HUES48 (cell line): ENCODE measurements at regions not wholly inside any gene's neighbourhood (a gene's known extent, or its start where the extent isn't known, plus 50 kb on each side); places are given as distances from the start of the nearest gene placed in this dataset.

Source experiments
- H3K27ac ChIP-seq: one replicate; pipeline ENCODE4 v1.7.0; 2013; ENCODE audit warnings: low read depth, low read length, inconsistent platforms
- H3K27me3 ChIP-seq: 2 replicates; pipeline ENCODE4 v1.6.1; 2013; ENCODE audit warnings: mild to moderate bottlenecking, low read length; ENCODE audit not compliant: control insufficient read depth, insufficient read depth
- H3K36me3 ChIP-seq: 2 replicates; pipeline ENCODE4 v1.6.1; 2013; ENCODE audit warnings: low read length; ENCODE audit not compliant: control insufficient read depth, insufficient read depth
- H3K4me1 ChIP-seq: 2 replicates; pipeline ENCODE4 v1.6.1; 2013; ENCODE audit warnings: mild to moderate bottlenecking, low read length; ENCODE audit not compliant: control insufficient read depth, insufficient read depth
- H3K4me3 ChIP-seq: 2 replicates; pipeline ENCODE4 v1.5.1; 2013; ENCODE audit warnings: mild to moderate bottlenecking, low read depth, low read length
- H3K9ac ChIP-seq: 2 replicates; pipeline ENCODE4 v1.6.1; 2013; ENCODE audit warnings: mild to moderate bottlenecking, low read depth, low read length, moderate library complexity
- H3K9me3 ChIP-seq: 2 replicates; pipeline ENCODE4 v1.6.1; 2013; ENCODE audit warnings: low read length; ENCODE audit not compliant: control insufficient read depth, insufficient read depth

DNA sequence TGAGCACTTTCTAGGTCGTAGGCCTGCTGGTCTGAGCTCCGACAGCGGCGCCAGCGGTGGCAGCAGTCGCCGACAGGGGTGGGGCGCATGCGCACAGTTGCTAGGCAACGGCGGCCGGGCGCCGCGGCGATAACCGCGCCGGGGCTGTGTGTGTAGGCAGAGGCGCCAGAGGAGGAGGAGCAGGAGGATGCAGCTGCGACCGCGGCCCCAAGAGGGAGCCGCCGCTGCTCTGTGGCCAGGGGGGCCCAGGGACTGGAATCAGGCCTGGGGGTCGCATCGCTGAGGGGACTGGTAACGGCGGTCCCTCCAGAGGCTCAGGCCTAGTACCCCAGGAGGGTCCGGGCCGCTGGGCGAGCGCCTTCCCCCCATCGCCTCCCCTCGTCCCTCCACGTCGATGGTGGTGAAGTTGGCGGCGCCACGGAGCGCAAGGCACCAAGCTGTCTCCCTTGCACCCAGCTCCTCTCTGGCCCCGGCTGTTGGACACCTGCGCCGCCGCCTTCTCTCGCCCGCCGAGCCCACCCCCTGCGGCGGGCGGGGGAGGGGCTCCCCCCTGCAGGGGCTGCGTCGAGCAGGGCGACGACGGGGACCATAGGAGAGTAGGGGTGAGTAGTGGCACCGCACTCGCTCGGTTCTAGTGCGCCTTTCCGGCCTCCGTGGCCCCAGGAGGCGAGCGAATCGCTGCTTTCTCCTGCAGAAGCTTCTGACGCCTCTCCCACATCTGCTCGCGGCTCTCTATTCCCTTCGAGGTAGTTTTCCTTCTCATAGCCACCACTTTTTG, 58.6 kb upstream of the ZC4H2 start, which contains the start of gene ZC3H12B:
ZC3H12B (plus strand) TSS at position 159 of the 778 bp plus-strand sequence.
- H3K4me3 ChIP-seq = peak within 1 kb of the TSS; percentile 77
- H3K27me3 ChIP-seq = no peaks in the 10 kb centered on the region
- H3K9ac ChIP-seq = peak within 1 kb of the TSS; percentile 59
- H3K27ac ChIP-seq = peak within 1 kb of the TSS; percentile 46
- H3K36me3 ChIP-seq = no peaks in the 10 kb centered on the region
- H3K4me1 ChIP-seq = no peaks in the 10 kb centered on the region
- H3K9me3 ChIP-seq = peaks cover 34% of the 10 kb centered on the region

GRCh38 chrX:65034292-65034667, 58.0 kb upstream of the ZC4H2 start:
- H3K4me3 ChIP-seq = peak overlapping the region; percentile 77
- H3K9ac ChIP-seq = no peak overlapping the region
- H3K9me3 ChIP-seq = peaks cover 34% of the 10 kb centered on the region
- H3K36me3 ChIP-seq = no peaks in the 10 kb centered on the region
- no peaks in the 10 kb centered on the region for H3K4me1 ChIP-seq
- no peak overlapping the region for H3K27ac ChIP-seq
- no peaks in the 10 kb centered on the region for H3K27me3 ChIP-seq
